OCI-LY1 (cell line): ENCODE measurements at regions not wholly inside any gene's neighbourhood (a gene's known extent, or its start where the extent isn't known, plus 50 kb on each side); places are given as distances from the start of the nearest gene placed in this dataset.

ENCODE experiments used
- CTCF ChIP-seq: fragments of 200-600 bp; sonication (generic), shearing (Covaris generic); IDR thresholded peaks from 2 replicates; pipeline ENCODE4 v1.5.1; 2017; ENCODE audit warnings: mild to moderate bottlenecking, antibody characterized with exemption, low read length, moderate library complexity, mixed read lengths
- EZH2 ChIP-seq: fragments of 200-600 bp; sonication (generic), shearing (Covaris generic); IDR thresholded peaks from 2 replicates; pipeline ENCODE4 v1.8.0; 2017; ENCODE audit warnings: borderline replicate concordance, mixed run types, mild to moderate bottlenecking, antibody characterized with exemption, low read length, moderate library complexity, mixed read lengths

- TF ChIP-seq EZH2 (no peak), CTCF (no peak)
These were observed 1747.2 kb upstream of the RAG2 start for GRCh38 chr11:38345286-38345685.
